ENCODE measurements at regions not wholly inside any gene's neighbourhood (a gene's known extent, or its start where the extent isn't known, plus 50 kb on each side); places are given as distances from the start of the nearest gene placed in this dataset.

- H3K27me3 ChIP-seq, result no peaks in the 10 kb centered on the region
- H3K4me3 ChIP-seq, result no peak overlapping the region
- intact Hi-C loops (cut with DNase I), result no loop called here
- H3K4me1 ChIP-seq (ENCODE audit: insufficient read depth), result no peaks in the 10 kb centered on the region
- no peak overlapping the region for H3K27ac ChIP-seq
- 49 to 53% (median 53%) methylated on average over 2 of the region's 2 CpGs for WGBS, 3 donors
- no peak for DNase-seq
- no peaks in the 10 kb centered on the region for H3K36me3 ChIP-seq
- H3K9me3 ChIP-seq, result no peaks in the 10 kb centered on the region
- TF ChIP-seq EP300 (IDR thresholded peaks at IDR 0.05) (no peak), CTCF (IDR thresholded peaks at IDR 0.05) (no peak), POLR2A (IDR thresholded peaks at IDR 0.05) (no peak)
These were observed 66.7 kb upstream of the MIR17HG start for GRCh38 chr13:91280801-91281200.

- Histone ChIP-seq H3K36me3 (no peaks in the 10 kb centered on the region), H3K9me3 (no peaks in the 10 kb centered on the region), H3K4me3 (no peak overlapping the region), H3K27ac (no peak overlapping the region), H3K27me3 (no peaks in the 10 kb centered on the region), H3K4me1 (ENCODE audit: insufficient read depth) (no peaks in the 10 kb centered on the region)
- intact Hi-C loops (cut with DNase I), result no loop called here
- TF ChIP-seq POLR2A (IDR thresholded peaks at IDR 0.05) (no peak), CTCF (IDR thresholded peaks at IDR 0.05) (no peak)
- DNase-seq, result no peak
- 91 to 95% (median 93%) methylated on average over 10 of the region's 10 CpGs for WGBS, 3 donors
These were observed 63.2 kb upstream of the MIR17HG start for GRCh38 chr13:91284335-91284734.

- Histone ChIP-seq H3K27me3 (no peaks in the 10 kb centered on the region), H3K9me3 (no peaks in the 10 kb centered on the region), H3K4me1 (ENCODE audit: insufficient read depth) (no peaks in the 10 kb centered on the region), H3K4me3 (no peak overlapping the region), H3K27ac (no peak overlapping the region), H3K36me3 (no peaks in the 10 kb centered on the region)
- 81 to 95% (median 88%) methylated on average over 1 of the region's 1 CpG for WGBS, 3 donors
- DNase-seq, result no peak
- TF ChIP-seq CTCF (IDR thresholded peaks at IDR 0.05) (no peak), POLR2A (IDR thresholded peaks at IDR 0.05) (no peak), EP300 (IDR thresholded peaks at IDR 0.05) (no peak)
- intact Hi-C loops (cut with DNase I), result no loop called here
These were observed 61.2 kb upstream of the MIR17HG start for GRCh38 chr13:91286317-91286716.

GRCh38 chr13:91291078-91291477, 56.4 kb upstream of the MIR17HG start:
- no peak for DNase-seq
- H3K36me3 ChIP-seq, result no peaks in the 10 kb centered on the region
- no peak overlapping the region for H3K27ac ChIP-seq
- no peaks in the 10 kb centered on the region for H3K27me3 ChIP-seq
- H3K4me3 ChIP-seq, result no peak overlapping the region
- TF ChIP-seq EP300 (IDR thresholded peaks at IDR 0.05) (no peak), POLR2A (IDR thresholded peaks at IDR 0.05) (no peak), CTCF (IDR thresholded peaks at IDR 0.05) (no peak)
- intact Hi-C loops (cut with DNase I), result no loop called here
- 72 to 74% (median 72%) methylated on average over 2 of the region's 2 CpGs for WGBS, 3 donors
- no peaks in the 10 kb centered on the region for H3K9me3 ChIP-seq
- no peaks in the 10 kb centered on the region for H3K4me1 ChIP-seq (ENCODE audit: insufficient read depth)

Data from ovary (tissue), 7 donors.